ENCODE measurements at regions not wholly inside any gene's neighbourhood (a gene's known extent, or its start where the extent isn't known, plus 50 kb on each side); places are given as distances from the start of the nearest gene placed in this dataset.

GRCh38 chr2:149731079-149731478, 143.5 kb upstream of the MMADHC start:
- Histone ChIP-seq H3K9me1 (replicated peaks; ENCODE audit: control insufficient read depth, extremely low read depth, insufficient read depth, low read length) (no peaks in the 10 kb centered on the region), H3K79me2 (ENCODE audit: control insufficient read depth, insufficient read depth, low read length) (no peaks in the 10 kb centered on the region), H3K36me3 (ENCODE audit: control insufficient read depth in 2 of 2, extremely low read depth in 1 of 2, insufficient read depth in 2 of 2, low read length in 2 of 2) (no peaks in the 10 kb centered on the region), H3K4me3 (replicated peaks in 1 of 3; ENCODE audit: insufficient read depth in 1 of 3, low read depth in 1 of 3, low read length in 3 of 3) (no peak overlapping the region), H3K4me2 (ENCODE audit: insufficient read depth, low read length) (no peak overlapping the region), H3K27ac (ENCODE audit: insufficient read depth, low read depth, low read length) (no peak overlapping the region), H4K20me1 (replicated peaks; ENCODE audit: control insufficient read depth, extremely low read depth, insufficient read depth, low read length) (no peaks in the 10 kb centered on the region), H2AFZ (ENCODE audit: low read depth, low read length) (no peak overlapping the region), H3K9ac (replicated peaks; ENCODE audit: extremely low read depth, insufficient read depth, low read length) (no peak overlapping the region), H3K9me3 (replicated peaks; ENCODE audit: control insufficient read depth, insufficient read depth, low read length) (no peaks in the 10 kb centered on the region), H3K4me1 (ENCODE audit: control insufficient read depth, extremely low read depth, insufficient read depth, low read length) (peaks cover 39% of the 10 kb centered on the region), H3K27me3 (ENCODE audit: control insufficient read depth in 2 of 2, insufficient read depth in 2 of 2, low read length in 2 of 2) (no peaks in the 10 kb centered on the region)
- intact Hi-C loops (cut with micrococcal nuclease): loop anchor here (5.0 to 10.0 kb wide), 4 partner anchors 126 to 894 kb away; no protein-coding TSS in a partner anchor
- no TSS peak for BruUV-seq (replicated peaks)
- CTCF ChIA-PET: interaction anchor here (1.4 kb wide), 1 partner anchor 13 kb away, joined by 4 read pairs; no protein-coding TSS in a partner anchor
- FAIRE-seq (no peak), DNase-seq (ENCODE audit: low read depth, low spot score) (no peak)
- POLR2A ChIA-PET: no interaction called here
- dilution Hi-C loops (cut with MboI; ENCODE audit: extremely low pct_ligation_motif_present, low sequenced_read_pairs): no loop called here
- TF ChIP-seq MYC (IDR thresholded peaks at IDR 0.05; ENCODE audit: low read depth, low read length): no peak

GRCh38 chr2:149729586-149729985, 142.0 kb upstream of the MMADHC start:
- no peak overlapping the region for H3K27ac ChIP-seq (ENCODE audit: insufficient read depth, low read depth, low read length)
- H3K27me3 ChIP-seq (ENCODE audit: control insufficient read depth in 2 of 2, insufficient read depth in 2 of 2, low read length in 2 of 2): no peaks in the 10 kb centered on the region
- FAIRE-seq: no peak
- H2AFZ ChIP-seq (ENCODE audit: low read depth, low read length): no peak overlapping the region
- H3K4me2 ChIP-seq (ENCODE audit: insufficient read depth, low read length): no peak overlapping the region
- no peaks in the 10 kb centered on the region for H3K36me3 ChIP-seq (ENCODE audit: control insufficient read depth in 2 of 2, extremely low read depth in 1 of 2, insufficient read depth in 2 of 2, low read length in 2 of 2)
- peaks cover 28% of the 10 kb centered on the region for H3K4me1 ChIP-seq (ENCODE audit: control insufficient read depth, extremely low read depth, insufficient read depth, low read length)
- no peaks in the 10 kb centered on the region for H3K9me3 ChIP-seq (replicated peaks; ENCODE audit: control insufficient read depth, insufficient read depth, low read length)
- CTCF ChIA-PET: interaction anchor here (1.0 to 1.2 kb wide), 5 partner anchors 13 to 132 kb away, joined by 3 to 6 read pairs (median 3); no protein-coding TSS in a partner anchor
- H3K9ac ChIP-seq (replicated peaks; ENCODE audit: extremely low read depth, insufficient read depth, low read length): no peak overlapping the region
- peak; percentile 67 for DNase-seq (ENCODE audit: low read depth, low spot score)
- POLR2A ChIA-PET: no interaction called here
- no peaks in the 10 kb centered on the region for H4K20me1 ChIP-seq (replicated peaks; ENCODE audit: control insufficient read depth, extremely low read depth, insufficient read depth, low read length)
- no peaks in the 10 kb centered on the region for H3K9me1 ChIP-seq (replicated peaks; ENCODE audit: control insufficient read depth, extremely low read depth, insufficient read depth, low read length)
- TF ChIP-seq MAX (IDR thresholded peaks at IDR 0.05; ENCODE audit: insufficient read depth, insufficient read length): no peak
- no peak for TF ChIP-seq FOS (IDR thresholded peaks at IDR 0.05; ENCODE audit: borderline replicate concordance, insufficient read depth, low read length)
- no peak for TF ChIP-seq EZH2 (IDR thresholded peaks at IDR 0.05; ENCODE audit: borderline replicate concordance, low read depth, low read length, severe bottlenecking)
- TF ChIP-seq POLR2AphosphoS5 (IDR thresholded peaks at IDR 0.05; ENCODE audit: insufficient read depth, low read depth, low read length): no peak
- TF ChIP-seq CTCF (IDR thresholded peaks at IDR 0.05; ENCODE audit: extremely low read depth in 1 of 2, insufficient read depth in 1 of 2, low read depth in 1 of 2, low read length in 2 of 2): no peak
- no peak for TF ChIP-seq JUN (IDR thresholded peaks at IDR 0.05; ENCODE audit: borderline replicate concordance, insufficient read depth, insufficient read length, low read depth)
- no peak for TF ChIP-seq GATA2 (IDR thresholded peaks at IDR 0.05; ENCODE audit: insufficient read depth, insufficient read length, low read depth, low read length)
- no peak for TF ChIP-seq MYC (IDR thresholded peaks at IDR 0.05; ENCODE audit: low read depth, low read length)
- TF ChIP-seq POLR2A (IDR thresholded peaks at IDR 0.05; ENCODE audit: low read depth, low read length): no peak
- BruUV-seq (replicated peaks): no TSS peak
- dilution Hi-C loops (cut with MboI; ENCODE audit: extremely low pct_ligation_motif_present, low sequenced_read_pairs): no loop called here
- H3K79me2 ChIP-seq (ENCODE audit: control insufficient read depth, insufficient read depth, low read length): no peaks in the 10 kb centered on the region
- no peak overlapping the region for H3K4me3 ChIP-seq (replicated peaks in 1 of 3; ENCODE audit: insufficient read depth in 1 of 3, low read depth in 1 of 3, low read length in 3 of 3)
- intact Hi-C loops (cut with micrococcal nuclease): no loop called here
